A673 (cell line): ENCODE measurements at regions not wholly inside any gene's neighbourhood (a gene's known extent, or its start where the extent isn't known, plus 50 kb on each side); places are given as distances from the start of the nearest gene placed in this dataset.

Experiments used
- CTCF ChIP-seq: fragments of 300-800, 200-600 bp; sonication (generic); conservative IDR thresholded peaks from 2 replicates; pipeline ENCODE4 v1.5.1; 2017; ENCODE audit warnings: low read depth, mild to moderate bottlenecking, antibody characterized with exemption, low read length, moderate library complexity, mixed read lengths
- EZH2 ChIP-seq: fragments of 200-600 bp; sonication (generic); IDR thresholded peaks from 2 replicates; pipeline ENCODE4 v1.6.1; 2017; ENCODE audit warnings: borderline replicate concordance, low read depth, mild to moderate bottlenecking, mixed read lengths, antibody characterized with exemption, low read length; ENCODE audit not compliant: poor library complexity, severe bottlenecking

- no peak for TF ChIP-seq CTCF
- no peak for TF ChIP-seq EZH2
Measured at GRCh38 chr15:52857471-52857870, 67.3 kb upstream of the ONECUT1 start.
